Suprapubic skin (tissue), 3 donors: ENCODE measurements at regions not wholly inside any gene's neighbourhood (a gene's known extent, or its start where the extent isn't known, plus 50 kb on each side); places are given as distances from the start of the nearest gene placed in this dataset.

Experiments used
- POLR2A ChIP-seq, 2 donors: fragments of 450-650 bp; IDR thresholded peaks; one replicate each; pipeline ENCODE4 v1.6.1; 2017; ENCODE audit warnings: antibody characterized with exemption in 2 of 2, mild to moderate bottlenecking in 2 of 2, moderate library complexity in 2 of 2
- TF ChIP-seq, protein P1 (sequence below), 2 donors: fragments of 200-600 bp in 1 of 2; fragments of 450-650 bp in 1 of 2; sonication (generic) in 1 of 2; IDR thresholded peaks; one replicate each; pipeline ENCODE4 v1.5.1; 2016 to 2019; ENCODE audit warnings: antibody characterized with exemption in 2 of 2, mild to moderate bottlenecking in 1 of 2, moderate library complexity in 1 of 2

DNA sequence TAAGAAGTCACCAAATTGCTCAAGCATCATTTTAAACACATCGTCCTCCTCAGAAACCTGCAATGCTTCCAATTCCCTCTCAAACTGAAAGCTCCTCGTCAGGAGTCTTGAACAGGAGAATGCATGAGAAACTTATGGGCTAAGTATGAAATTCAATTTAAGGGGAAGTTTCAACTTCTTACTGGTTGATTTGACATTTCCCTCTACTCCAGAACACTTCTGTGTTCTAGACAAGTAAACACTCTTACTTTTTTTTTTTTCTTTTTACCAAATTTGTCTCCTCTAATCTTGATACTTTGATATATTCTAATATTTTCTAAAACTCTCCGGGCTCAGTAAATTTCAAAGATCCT, 181.7 kb downstream of the RSL24D1 start:
- no peak for TF ChIP-seq POLR2A (IDR thresholded peaks at IDR 0.05)
- TF ChIP-seq, protein P1, sequence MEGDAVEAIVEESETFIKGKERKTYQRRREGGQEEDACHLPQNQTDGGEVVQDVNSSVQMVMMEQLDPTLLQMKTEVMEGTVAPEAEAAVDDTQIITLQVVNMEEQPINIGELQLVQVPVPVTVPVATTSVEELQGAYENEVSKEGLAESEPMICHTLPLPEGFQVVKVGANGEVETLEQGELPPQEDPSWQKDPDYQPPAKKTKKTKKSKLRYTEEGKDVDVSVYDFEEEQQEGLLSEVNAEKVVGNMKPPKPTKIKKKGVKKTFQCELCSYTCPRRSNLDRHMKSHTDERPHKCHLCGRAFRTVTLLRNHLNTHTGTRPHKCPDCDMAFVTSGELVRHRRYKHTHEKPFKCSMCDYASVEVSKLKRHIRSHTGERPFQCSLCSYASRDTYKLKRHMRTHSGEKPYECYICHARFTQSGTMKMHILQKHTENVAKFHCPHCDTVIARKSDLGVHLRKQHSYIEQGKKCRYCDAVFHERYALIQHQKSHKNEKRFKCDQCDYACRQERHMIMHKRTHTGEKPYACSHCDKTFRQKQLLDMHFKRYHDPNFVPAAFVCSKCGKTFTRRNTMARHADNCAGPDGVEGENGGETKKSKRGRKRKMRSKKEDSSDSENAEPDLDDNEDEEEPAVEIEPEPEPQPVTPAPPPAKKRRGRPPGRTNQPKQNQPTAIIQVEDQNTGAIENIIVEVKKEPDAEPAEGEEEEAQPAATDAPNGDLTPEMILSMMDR (IDR thresholded peaks at IDR 0.05), result no peak
